DMS153 treated with DMSO at 0.1 percent for 48 hours (cell line): ENCODE measurements at regions not wholly inside any gene's neighbourhood (a gene's known extent, or its start where the extent isn't known, plus 50 kb on each side); places are given as distances from the start of the nearest gene placed in this dataset.
"Not testable (repeated sequence)": the region's sequence is repeated elsewhere in the genome, so short reads cannot be mapped to it uniquely, and the experiment has no call there.

ENCODE experiments used
- DNase-seq: peaks from one replicate; lab custom pipeline; 2025; ENCODE audit not compliant: unreplicated experiment; lab: John Stamatoyannopoulos, UW

DNA sequence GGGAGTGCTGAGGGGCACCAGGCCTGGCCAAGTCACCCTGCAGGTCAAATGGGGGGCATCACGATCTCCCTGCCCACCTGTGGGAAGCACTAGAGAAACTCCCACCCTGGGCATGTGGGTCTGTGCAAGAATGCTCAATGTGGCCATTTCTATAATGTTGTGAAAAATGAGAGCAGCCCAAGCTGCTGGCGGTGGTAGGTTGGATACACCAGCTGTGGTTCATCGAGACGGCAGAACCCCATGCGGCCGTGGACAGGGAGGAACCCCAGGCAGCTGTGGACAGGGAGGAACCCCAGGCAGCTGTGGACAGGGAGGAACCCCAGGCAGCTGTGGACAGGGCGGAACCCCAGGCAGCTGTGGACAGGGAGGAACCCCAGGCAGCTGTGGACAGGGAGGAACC, 129.1 kb downstream of the BRD1 start:
- not testable (repeated sequence) for DNase-seq

GRCh38 chr22:49697047-49697446, 130.6 kb downstream of the BRD1 start:
- no peak for DNase-seq

DNA sequence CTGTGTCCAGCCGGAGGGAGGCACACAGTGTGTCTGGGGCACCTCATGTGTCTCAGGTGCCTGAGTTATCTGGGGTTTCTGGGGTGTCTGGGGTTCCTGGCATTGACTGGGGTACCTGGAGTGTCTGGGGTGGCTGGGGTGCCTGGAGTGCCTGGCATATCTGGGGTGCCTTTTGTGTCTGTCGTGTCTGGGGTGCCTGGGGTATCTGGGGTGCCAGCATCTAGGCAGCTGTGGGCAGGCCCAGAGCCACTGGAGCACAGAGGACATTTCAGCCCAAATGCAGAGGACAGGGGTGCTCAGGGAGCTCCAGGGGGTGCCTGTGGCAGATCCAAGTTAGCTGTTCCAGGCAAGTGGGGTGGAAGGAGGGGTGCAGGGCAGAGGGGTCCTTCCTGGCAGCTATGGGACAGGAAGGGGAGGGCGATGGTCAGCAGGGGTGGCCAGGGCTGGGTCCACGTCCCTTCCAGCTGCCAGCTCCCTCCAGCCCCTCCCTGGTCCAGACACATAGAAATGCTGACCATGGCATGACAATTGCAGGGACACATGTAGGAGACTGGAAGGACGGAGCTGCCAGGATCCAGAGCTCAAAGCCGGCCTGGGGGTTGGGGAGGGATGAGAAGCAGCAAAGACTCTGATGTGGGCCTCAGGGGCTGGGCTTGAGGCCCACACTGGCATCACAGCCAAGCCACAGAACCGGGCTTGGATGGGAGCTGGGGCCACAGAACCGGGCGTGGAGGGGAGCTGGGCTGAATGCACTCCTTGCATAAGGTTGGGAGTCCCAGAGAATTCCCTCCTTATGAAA, 133.0 kb downstream of the BRD1 start:
- no peak for DNase-seq

GRCh38 chr22:49693848-49694247, 133.8 kb downstream of the BRD1 start:
- no peak for DNase-seq

DNA sequence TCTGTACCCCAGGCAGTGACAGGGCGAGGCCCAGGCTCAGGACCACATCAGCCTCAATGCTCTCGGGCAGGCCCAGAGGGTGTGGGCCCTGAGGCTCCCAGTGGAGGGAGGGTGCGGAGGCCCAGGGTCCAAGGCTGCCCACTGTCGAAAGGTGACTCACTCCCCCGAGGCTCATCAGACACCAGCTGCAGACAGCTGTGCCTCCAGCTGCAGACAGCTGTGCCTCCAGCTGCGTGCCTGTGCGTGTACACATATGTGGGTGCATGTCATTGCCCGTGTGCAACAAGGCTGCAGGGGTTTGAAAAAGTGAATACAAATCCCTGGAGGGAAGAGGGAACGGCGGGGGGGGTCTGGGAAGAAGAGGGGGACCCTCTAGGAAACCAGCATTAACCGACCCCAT, 134.3 kb downstream of the BRD1 start:
- no peak for DNase-seq

DNA sequence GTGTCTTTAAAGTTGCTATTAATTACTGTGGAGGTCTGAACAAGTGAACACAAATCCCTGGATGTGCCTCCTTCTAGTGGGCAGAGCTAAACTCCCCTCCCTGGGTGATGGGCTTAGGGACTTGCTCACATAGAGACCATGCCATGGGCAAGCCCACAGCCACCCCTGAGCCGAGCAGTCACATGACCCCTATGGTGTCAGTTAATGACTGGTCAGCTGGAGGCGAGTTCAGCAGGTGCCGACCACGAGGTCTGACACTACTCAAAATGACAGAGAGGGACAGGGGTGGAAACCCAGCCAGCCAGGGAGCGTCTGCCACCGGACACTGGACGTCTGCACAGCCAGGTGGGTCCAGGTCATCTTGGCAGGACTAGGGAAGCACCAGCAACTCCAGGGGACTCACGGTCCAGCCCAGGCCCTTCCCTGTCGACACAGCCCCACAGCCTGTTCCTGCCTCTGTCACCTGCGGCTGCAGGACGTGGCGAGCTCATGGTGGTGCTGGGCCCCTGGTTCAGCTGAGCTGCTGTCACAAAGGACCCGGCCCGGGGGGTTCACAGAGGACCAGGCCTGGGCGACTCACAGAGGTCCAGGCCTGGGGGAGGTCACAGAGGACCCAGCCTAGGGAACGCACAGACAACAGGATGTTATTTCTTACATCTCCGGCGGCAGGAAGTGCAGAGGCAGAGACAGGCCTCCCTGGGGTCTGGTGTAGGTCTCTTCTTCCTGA, 135.0 kb downstream of the BRD1 start:
- no peak for DNase-seq

GRCh38 chr22:49691256-49691655, 136.4 kb downstream of the BRD1 start:
- no peak for DNase-seq

- no peak for DNase-seq
These were observed 137.2 kb downstream of the BRD1 start for GRCh38 chr22:49690454-49690853.

GRCh38 chr22:49689858-49690257, 137.8 kb downstream of the BRD1 start:
- no peak for DNase-seq

- no peak for DNase-seq
These were observed 138.4 kb downstream of the BRD1 start for GRCh38 chr22:49689255-49689770.

- no peak for DNase-seq
These were observed 139.0 kb downstream of the BRD1 start for GRCh38 chr22:49688516-49689254.

GRCh38 chr22:49687786-49688515, 139.7 kb downstream of the BRD1 start:
- DNase-seq: no peak

DNA sequence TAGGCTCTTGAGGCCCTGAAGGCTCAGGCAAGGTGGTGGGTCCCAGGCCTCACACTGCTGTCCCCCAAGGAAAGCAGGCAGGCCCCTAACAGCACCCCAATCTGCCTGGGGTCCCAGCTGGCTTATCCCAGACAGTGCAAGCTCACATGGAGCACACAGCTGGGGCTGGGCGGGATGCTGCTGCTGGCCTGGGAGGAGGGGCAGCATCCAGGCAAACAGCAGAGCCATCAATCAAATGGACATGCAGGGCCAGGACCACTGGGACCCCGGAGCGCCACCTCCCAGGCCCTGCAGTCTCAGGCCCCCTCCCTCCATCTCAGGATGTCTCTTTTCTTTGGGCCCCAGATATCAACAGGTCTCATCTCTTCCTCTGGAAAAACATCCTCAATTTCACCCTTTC, 140.3 kb downstream of the BRD1 start:
- DNase-seq: no peak

DNA sequence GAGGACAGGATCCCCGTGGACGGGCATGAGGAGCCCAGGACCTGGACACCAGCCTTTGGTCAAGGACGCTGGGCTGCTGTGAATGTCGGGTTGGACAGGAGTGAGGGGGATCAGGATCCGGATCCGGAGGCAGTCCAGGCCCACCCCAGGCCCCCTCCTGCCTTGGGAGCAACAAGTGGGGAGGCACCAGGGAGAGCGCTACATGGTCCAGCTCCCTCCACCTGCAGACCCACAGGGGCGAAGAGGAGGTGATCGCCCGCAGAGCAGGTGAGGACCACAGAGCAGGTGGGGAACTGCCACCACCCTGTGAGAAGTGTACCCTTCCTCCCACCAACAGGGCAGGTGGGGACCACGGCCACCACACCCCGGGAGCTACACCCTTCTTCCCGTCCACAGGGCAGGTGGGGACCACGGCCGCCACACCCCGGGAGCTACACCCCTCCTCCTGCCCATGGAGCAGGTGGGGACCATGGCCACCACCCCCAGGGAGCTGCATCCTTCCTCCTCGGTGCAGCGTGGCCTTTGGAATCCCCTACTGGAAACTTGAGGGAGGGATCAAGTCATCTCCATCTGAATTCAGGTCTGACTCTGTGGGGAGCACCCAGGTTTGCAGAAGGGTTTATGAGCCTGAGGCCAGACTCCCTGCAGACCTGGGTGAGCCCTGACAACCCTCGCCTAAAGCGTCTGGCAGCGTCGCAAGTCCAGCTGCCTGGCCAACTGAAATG, 141.0 kb downstream of the BRD1 start:
- no peak for DNase-seq

DNA sequence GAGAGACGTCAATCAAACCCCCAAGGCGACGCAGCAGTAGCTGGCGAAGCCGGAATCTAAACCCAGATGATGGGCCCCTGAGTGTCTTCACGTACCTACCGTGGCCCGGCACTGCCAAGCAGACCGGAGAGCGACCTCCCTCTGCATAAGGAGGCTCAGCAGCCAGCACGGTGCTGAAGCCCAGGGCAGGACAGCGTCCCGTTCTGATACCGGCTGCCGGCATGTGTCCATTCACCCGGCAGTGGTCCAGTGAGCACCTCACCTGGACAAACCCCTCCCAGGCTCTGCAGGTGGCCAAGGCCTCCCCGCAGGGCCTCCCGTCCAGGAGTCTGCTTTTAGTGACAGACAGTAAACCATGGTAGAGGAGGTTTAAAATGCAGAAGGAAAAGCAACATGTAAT, 142.0 kb downstream of the BRD1 start:
- DNase-seq: no peak

GRCh38 chr22:49685116-49685515, 142.6 kb downstream of the BRD1 start:
- DNase-seq: no peak

- no peak for DNase-seq
These were observed 144.6 kb downstream of the BRD1 start for GRCh38 chr22:49683032-49683431.

DNA sequence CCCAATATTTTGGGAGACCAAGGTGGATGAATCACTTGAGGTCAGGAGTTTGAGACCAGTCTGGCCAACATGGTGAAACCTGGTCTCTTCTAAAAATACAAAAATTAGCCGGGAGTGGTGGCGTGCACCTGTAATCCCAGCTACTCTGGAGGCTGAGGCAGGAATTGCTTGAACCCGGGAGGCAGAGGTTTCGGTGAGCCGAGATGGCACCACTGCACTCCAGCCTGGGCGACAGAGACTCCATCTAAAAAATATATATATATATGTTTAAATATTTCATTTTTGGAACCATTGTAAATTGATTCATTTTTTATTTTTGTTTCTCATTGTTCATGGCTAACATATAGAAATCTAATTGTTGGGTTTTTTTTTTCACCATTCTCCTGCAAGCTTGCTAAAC, 146.9 kb downstream of the BRD1 start:
- DNase-seq: not testable (repeated sequence)

DNA sequence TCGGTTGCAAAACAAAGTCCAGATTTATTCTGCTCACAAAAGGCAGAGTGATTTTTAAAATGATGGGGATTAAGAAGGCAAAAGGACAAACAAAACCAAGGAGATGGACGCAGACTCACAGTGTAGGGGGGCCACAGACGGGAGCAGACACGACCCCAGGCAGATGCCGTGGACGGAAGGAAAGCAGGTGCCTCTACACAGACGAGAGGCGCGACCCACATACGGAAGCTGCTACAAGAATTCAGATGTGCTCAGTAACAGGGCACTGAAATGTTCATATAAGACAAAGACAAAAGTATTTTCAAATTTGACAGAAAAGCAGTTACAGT, 148.9 kb downstream of the BRD1 start:
- no peak for DNase-seq

GRCh38 chr22:49678137-49678841, 149.4 kb downstream of the BRD1 start:
- no peak for DNase-seq
